SK-N-SH (cell line): ENCODE measurements at regions not wholly inside any gene's neighbourhood (a gene's known extent, or its start where the extent isn't known, plus 50 kb on each side); places are given as distances from the start of the nearest gene placed in this dataset.
A peak's percentile ranks its signal among the peaks of the same experiment; 100 is the strongest.

Experiments
- CTCF ChIA-PET: fragments of 300-600, 350-600 bp; formaldehyde crosslinking; extraction: SDS; loops from one replicate; lab custom pipeline; 2021; lab: Yijun Ruan, JAX
- POLR2A ChIA-PET: fragments of 350-600 bp; sonication (Branson Sonifier 250); formaldehyde crosslinking; extraction: SDS; loops from one replicate; lab custom pipeline; 2020; ENCODE audit warnings: antibody characterized with exemption, inconsistent platforms; lab: Yijun Ruan, JAX
- DNase-seq: peaks from one replicate; pipeline ENCODE4 v3.0.0; 2012
- H2AFZ ChIP-seq: fragments of 200-600 bp; sonication (generic); 2 replicates; pipeline ENCODE4 v1.8.1; 2016; ENCODE audit warnings: antibody characterized with exemption, mild to moderate bottlenecking, low read depth
- H3F3A ChIP-seq: fragments of 200-600 bp; sonication (generic); replicated peaks from 2 replicates; pipeline ENCODE3; 2016; ENCODE audit warnings: antibody characterized with exemption, mild to moderate bottlenecking; ENCODE audit not compliant: insufficient read depth
- H3K27ac ChIP-seq, 2 experiments: fragments of 200-500 bp in 1 of 2; fragments of 200-600 bp in 1 of 2; sonication (Bioruptor generic) in 1 of 2; sonication (generic), shearing (Covaris generic) in 1 of 2; 2 replicates each; pipeline versions ENCODE4 v1.5.1 to v1.6.1; 2014 to 2016; ENCODE audit warnings: low read depth in 2 of 2, inconsistent platforms in 1 of 2, low read length in 1 of 2, mild to moderate bottlenecking in 1 of 2, mixed read lengths in 1 of 2
- H3K27me3 ChIP-seq: fragments of 200-600 bp; sonication (generic), shearing (Covaris generic); 2 replicates; pipeline ENCODE4 v1.6.1; 2016; ENCODE audit warnings: mixed run types; ENCODE audit not compliant: insufficient read depth
- H3K36me3 ChIP-seq, 2 experiments: fragments of 200-500 bp in 1 of 2; fragments of 200-600 bp in 1 of 2; sonication (Bioruptor generic) in 1 of 2; sonication (generic) in 1 of 2; replicated peaks in 1 of 2; 2 replicates each; pipeline versions ENCODE3 to v1.5.1; 2014 to 2016; ENCODE audit warnings: low read length in 1 of 2, mild to moderate bottlenecking in 1 of 2; ENCODE audit not compliant: insufficient read depth in 2 of 2, control insufficient read depth in 1 of 2
- H3K4me1 ChIP-seq, 2 experiments: fragments of 200-500 bp in 1 of 2; fragments of 200-600 bp in 1 of 2; sonication (Bioruptor generic) in 1 of 2; sonication (generic), shearing (Covaris generic) in 1 of 2; 2 replicates each; pipeline versions ENCODE4 v1.5.1 to v1.6.1; 2014 to 2016; ENCODE audit warnings: low read depth in 1 of 2, low read length in 1 of 2, mixed run types in 1 of 2; ENCODE audit not compliant: insufficient read depth in 2 of 2, control insufficient read depth in 1 of 2
- H3K4me2 ChIP-seq: fragments of 200-600 bp; sonication (generic), shearing (Covaris generic); 2 replicates; pipeline ENCODE4 v1.6.1; 2017; ENCODE audit warnings: mixed run types
- H3K4me3 ChIP-seq, 2 experiments: fragments of 200-500 bp in 1 of 2; fragments of 200-600 bp in 1 of 2; sonication (Bioruptor generic) in 1 of 2; sonication (generic), shearing (Covaris generic) in 1 of 2; 2 replicates each; pipeline versions ENCODE4 v1.5.1 to v1.8.1; 2014 to 2016; ENCODE audit warnings: low read depth in 2 of 2, inconsistent platforms in 1 of 2, low read length in 1 of 2, mild to moderate bottlenecking in 1 of 2, mixed read lengths in 1 of 2, moderate library complexity in 1 of 2
- H3K79me2 ChIP-seq: fragments of 200-600 bp; sonication (generic); 2 replicates; pipeline ENCODE4 v1.8.1; 2017; ENCODE audit warnings: mild to moderate bottlenecking; ENCODE audit not compliant: insufficient read depth
- H3K9ac ChIP-seq: fragments of 200-600 bp; sonication (generic); 2 replicates; pipeline ENCODE4 v1.6.1; 2017; ENCODE audit warnings: mixed run types
- H3K9me2 ChIP-seq: fragments of 200-600 bp; sonication (generic); 2 replicates; pipeline ENCODE4 v1.6.1; 2017; ENCODE audit warnings: mixed run types
- H3K9me3 ChIP-seq: fragments of 200-600 bp; sonication (generic); 2 replicates; pipeline ENCODE4 v1.6.1; 2017; ENCODE audit warnings: mixed run types, mild to moderate bottlenecking, moderate library complexity
- H4K20me1 ChIP-seq: fragments of 200-600 bp; sonication (generic); 2 replicates; pipeline ENCODE4 v1.6.1; 2017; ENCODE audit warnings: mild to moderate bottlenecking, mixed run types; ENCODE audit not compliant: insufficient read depth
- EP300 ChIP-seq, 2 experiments: IDR thresholded peaks; 2 replicates each; pipeline versions ENCODE4 v1.4.0 to v1.6.1; 2012; ENCODE audit warnings: borderline replicate concordance in 1 of 2, low read depth in 1 of 2, low read length in 1 of 2
- FOSL2 ChIP-seq: IDR thresholded peaks from 2 replicates; pipeline ENCODE4 v1.4.0; 2012; ENCODE audit warnings: low read depth, mild to moderate bottlenecking, moderate library complexity, borderline replicate concordance
- FOXJ3 ChIP-seq: sonication (generic); formaldehyde crosslinking; IDR thresholded peaks from 2 replicates; pipeline ENCODE4 v1.5.1; 2020; ENCODE audit warnings: mild to moderate bottlenecking, missing genetic modification reagents
- GATA2 ChIP-seq: sonication (generic); formaldehyde crosslinking; IDR thresholded peaks from 2 replicates; pipeline ENCODE4 v1.5.0; 2020; ENCODE audit warnings: mild to moderate bottlenecking, missing genetic modification reagents
- JUND ChIP-seq: IDR thresholded peaks from 2 replicates; pipeline ENCODE4 v1.4.0; 2012
- MEF2A ChIP-seq: IDR thresholded peaks from 2 replicates; pipeline ENCODE4 v1.4.0; 2012; ENCODE audit warnings: low read depth, borderline replicate concordance
- NFIC ChIP-seq: IDR thresholded peaks from 2 replicates; pipeline ENCODE4 v1.4.0; 2012; ENCODE audit warnings: borderline replicate concordance
- RAD21 ChIP-seq: IDR thresholded peaks from 2 replicates; pipeline ENCODE4 v1.6.1; 2012; ENCODE audit warnings: mild to moderate bottlenecking, low read length
- RCOR1 ChIP-seq: fragments of 150-350 bp; IDR thresholded peaks from 2 replicates; pipeline ENCODE4 v1.6.1; 2017; ENCODE audit warnings: antibody characterized with exemption, low read length
- SIN3A ChIP-seq: IDR thresholded peaks from 2 replicates; pipeline ENCODE4 v1.6.1; 2012; ENCODE audit warnings: low read depth, mild to moderate bottlenecking, low read length, moderate library complexity, borderline replicate concordance
- TCF12 ChIP-seq: IDR thresholded peaks from 2 replicates; pipeline ENCODE4 v1.4.0; 2012
- TEAD4 ChIP-seq: IDR thresholded peaks from 2 replicates; pipeline ENCODE4 v1.4.0; 2012; ENCODE audit warnings: mild to moderate bottlenecking, borderline replicate concordance; ENCODE audit not compliant: insufficient read depth
- whole genome bisulfite sequencing: methylation state at CpG from one replicate; pipeline ENCODE4 v1.1.6; 2017; ENCODE audit warnings: low lambda C conversion rate; 5-methylcytosine and 5-hydroxymethylcytosine counted together
- TF ChIP-seq, protein P1 (sequence below): IDR thresholded peaks from 2 replicates; pipeline ENCODE4 v1.4.0; 2012; ENCODE audit warnings: low read depth, borderline replicate concordance
- TF ChIP-seq, protein P2 (sequence below): fragments of 200-600 bp; sonication (generic); IDR thresholded peaks from 2 replicates; pipeline ENCODE4 v1.6.1; 2017; ENCODE audit warnings: antibody characterized with exemption, mild to moderate bottlenecking, moderate library complexity
- TF ChIP-seq, protein P3 (sequence below): IDR thresholded peaks from 2 replicates; pipeline ENCODE4; 2012
- TF ChIP-seq, protein P4 (sequence below): fragments of 150-350 bp; IDR thresholded peaks from 2 replicates; pipeline ENCODE4 v1.6.1; 2017; ENCODE audit warnings: antibody characterized with exemption, low read length, low read depth, borderline replicate concordance
- TF ChIP-seq, protein P5 (sequence below): IDR thresholded peaks from 2 replicates; pipeline ENCODE4 v1.4.0; 2012; ENCODE audit warnings: low read depth

DNA sequence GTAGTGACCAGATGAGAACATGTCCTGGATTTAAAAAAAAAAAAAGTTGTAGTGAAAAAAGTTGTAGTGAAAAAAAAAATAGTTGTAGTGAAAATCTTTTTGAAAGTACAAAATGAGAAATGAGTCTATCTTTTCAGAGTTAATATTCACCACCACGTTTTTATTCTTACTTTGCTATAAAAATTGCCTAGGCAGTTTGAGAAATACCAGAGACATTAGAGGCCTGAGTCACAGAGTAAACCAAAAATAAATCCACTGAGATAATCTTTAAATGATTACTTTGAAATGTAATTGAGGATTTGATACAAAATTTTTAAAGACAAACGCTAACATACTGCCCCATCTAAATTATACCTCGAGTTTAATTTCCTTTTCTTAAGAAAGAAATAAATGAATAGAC lies 101.2 kb upstream of the TIAM2 start:
- no peaks in the 10 kb centered on the region for H3K27me3 ChIP-seq
- H3F3A ChIP-seq = peaks cover 18% of the 10 kb centered on the region
- H3K36me3 ChIP-seq = no peaks in the 10 kb centered on the region
- CTCF ChIA-PET = no interaction called here
- no peaks in the 10 kb centered on the region for H3K9me2 ChIP-seq
- H3K4me2 ChIP-seq = peak overlapping the region; percentile 66
- peak overlapping the region; percentile 33; the same call in 1 of the 2 replicates for H3K9ac ChIP-seq
- DNase-seq = no peak
- H3K79me2 ChIP-seq = peaks cover 11% of the 10 kb centered on the region; the same call in 1 of the 2 replicates
- no peak overlapping the region for H3K4me3 ChIP-seq
- no peaks in the 10 kb centered on the region for H4K20me1 ChIP-seq
- H3K27ac ChIP-seq = peak overlapping the region in 1 of 2 experiments; percentile 69; a peak in 2 of 4 replicates
- TF ChIP-seq EP300 (IDR thresholded peaks at IDR 0.05; ENCODE audit: borderline replicate concordance in 1 of 2, low read depth in 1 of 2, low read length in 1 of 2) (0 out of 4 replicates have a peak, but pooled peaks of 1 of the 2 experiments have one; percentile 19), RAD21 (no peak), SIN3A (no peak), RCOR1 (no peak), GATA2 (CRISPR knock-in tag) (no peak), JUND (peak; percentile 76), FOXJ3 (CRISPR knock-in tag) (no peak), NFIC (no peak), MEF2A (0 out of 2 replicates have a peak, but pooled peaks have one; percentile 19), TCF12 (peak; percentile 84), FOSL2 (peak; percentile 50; the same call in 1 of the 2 replicates), TEAD4 (0 out of 2 replicates have a peak, but pooled peaks have one; percentile 16)
- TF ChIP-seq, protein P1, sequence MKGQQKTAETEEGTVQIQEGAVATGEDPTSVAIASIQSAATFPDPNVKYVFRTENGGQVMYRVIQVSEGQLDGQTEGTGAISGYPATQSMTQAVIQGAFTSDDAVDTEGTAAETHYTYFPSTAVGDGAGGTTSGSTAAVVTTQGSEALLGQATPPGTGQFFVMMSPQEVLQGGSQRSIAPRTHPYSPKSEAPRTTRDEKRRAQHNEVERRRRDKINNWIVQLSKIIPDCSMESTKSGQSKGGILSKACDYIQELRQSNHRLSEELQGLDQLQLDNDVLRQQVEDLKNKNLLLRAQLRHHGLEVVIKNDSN = no peak
- TF ChIP-seq, protein P2, sequence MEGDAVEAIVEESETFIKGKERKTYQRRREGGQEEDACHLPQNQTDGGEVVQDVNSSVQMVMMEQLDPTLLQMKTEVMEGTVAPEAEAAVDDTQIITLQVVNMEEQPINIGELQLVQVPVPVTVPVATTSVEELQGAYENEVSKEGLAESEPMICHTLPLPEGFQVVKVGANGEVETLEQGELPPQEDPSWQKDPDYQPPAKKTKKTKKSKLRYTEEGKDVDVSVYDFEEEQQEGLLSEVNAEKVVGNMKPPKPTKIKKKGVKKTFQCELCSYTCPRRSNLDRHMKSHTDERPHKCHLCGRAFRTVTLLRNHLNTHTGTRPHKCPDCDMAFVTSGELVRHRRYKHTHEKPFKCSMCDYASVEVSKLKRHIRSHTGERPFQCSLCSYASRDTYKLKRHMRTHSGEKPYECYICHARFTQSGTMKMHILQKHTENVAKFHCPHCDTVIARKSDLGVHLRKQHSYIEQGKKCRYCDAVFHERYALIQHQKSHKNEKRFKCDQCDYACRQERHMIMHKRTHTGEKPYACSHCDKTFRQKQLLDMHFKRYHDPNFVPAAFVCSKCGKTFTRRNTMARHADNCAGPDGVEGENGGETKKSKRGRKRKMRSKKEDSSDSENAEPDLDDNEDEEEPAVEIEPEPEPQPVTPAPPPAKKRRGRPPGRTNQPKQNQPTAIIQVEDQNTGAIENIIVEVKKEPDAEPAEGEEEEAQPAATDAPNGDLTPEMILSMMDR = no peak
- TF ChIP-seq, protein P3, sequence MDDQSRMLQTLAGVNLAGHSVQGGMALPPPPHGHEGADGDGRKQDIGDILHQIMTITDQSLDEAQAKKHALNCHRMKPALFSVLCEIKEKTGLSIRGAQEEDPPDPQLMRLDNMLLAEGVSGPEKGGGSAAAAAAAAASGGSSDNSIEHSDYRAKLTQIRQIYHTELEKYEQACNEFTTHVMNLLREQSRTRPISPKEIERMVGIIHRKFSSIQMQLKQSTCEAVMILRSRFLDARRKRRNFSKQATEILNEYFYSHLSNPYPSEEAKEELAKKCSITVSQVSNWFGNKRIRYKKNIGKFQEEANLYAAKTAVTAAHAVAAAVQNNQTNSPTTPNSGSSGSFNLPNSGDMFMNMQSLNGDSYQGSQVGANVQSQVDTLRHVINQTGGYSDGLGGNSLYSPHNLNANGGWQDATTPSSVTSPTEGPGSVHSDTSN = peak; percentile 76
- TF ChIP-seq, protein P4, sequence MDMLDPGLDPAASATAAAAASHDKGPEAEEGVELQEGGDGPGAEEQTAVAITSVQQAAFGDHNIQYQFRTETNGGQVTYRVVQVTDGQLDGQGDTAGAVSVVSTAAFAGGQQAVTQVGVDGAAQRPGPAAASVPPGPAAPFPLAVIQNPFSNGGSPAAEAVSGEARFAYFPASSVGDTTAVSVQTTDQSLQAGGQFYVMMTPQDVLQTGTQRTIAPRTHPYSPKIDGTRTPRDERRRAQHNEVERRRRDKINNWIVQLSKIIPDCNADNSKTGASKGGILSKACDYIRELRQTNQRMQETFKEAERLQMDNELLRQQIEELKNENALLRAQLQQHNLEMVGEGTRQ = no peak
- TF ChIP-seq, protein P5, sequence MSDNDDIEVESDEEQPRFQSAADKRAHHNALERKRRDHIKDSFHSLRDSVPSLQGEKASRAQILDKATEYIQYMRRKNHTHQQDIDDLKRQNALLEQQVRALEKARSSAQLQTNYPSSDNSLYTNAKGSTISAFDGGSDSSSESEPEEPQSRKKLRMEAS = no peak
- peaks cover 0 to 13% of the 10 kb centered on the region in 2 experiments; a peak in 3 of 4 replicates for H3K4me1 ChIP-seq
- WGBS = 15% methylated on average over 3 of the region's 3 CpGs
- POLR2A ChIA-PET = no interaction called here
- no peak overlapping the region for H2AFZ ChIP-seq
- no peaks in the 10 kb centered on the region for H3K9me3 ChIP-seq
